Testis (tissue), 2 donors: ENCODE measurements at regions not wholly inside any gene's neighbourhood (a gene's known extent, or its start where the extent isn't known, plus 50 kb on each side); places are given as distances from the start of the nearest gene placed in this dataset.

Experiments
- POLR2A ChIP-seq: fragments of 450-650 bp; IDR thresholded peaks from one replicate; pipeline ENCODE4 v1.6.1; 2017; ENCODE audit warnings: antibody characterized with exemption, mild to moderate bottlenecking, moderate library complexity
- TF ChIP-seq, protein P1 (sequence below), 3 experiments: fragments of 450-650 bp in 2 of 3; fragments of 200-600 bp in 1 of 3; sonication (generic) in 1 of 3; IDR thresholded peaks; one replicate each; pipeline ENCODE4 v1.5.1; 2016 to 2019; ENCODE audit warnings: antibody characterized with exemption in 3 of 3, mild to moderate bottlenecking in 2 of 3, moderate library complexity in 1 of 3

DNA sequence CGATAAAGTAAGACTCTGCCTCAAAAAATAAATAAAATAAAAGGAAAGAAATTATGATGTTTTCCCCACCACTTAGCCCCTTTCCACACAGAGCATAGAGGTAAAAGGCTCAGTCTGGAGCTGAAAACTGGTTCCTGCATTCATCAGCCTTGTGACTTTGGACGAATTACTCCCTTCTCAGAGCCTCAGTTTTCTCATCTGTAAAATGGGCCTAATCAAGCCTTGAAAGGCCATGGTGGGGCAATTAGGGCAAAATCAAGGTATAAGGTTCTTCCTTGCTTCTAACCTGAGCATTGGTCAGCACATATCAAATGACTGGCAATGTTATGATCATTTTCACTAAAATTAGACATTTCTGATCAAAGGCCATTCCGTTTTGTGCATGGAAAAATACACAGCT lies 417.7 kb downstream of the MN1 start:
- TF ChIP-seq, protein P1, sequence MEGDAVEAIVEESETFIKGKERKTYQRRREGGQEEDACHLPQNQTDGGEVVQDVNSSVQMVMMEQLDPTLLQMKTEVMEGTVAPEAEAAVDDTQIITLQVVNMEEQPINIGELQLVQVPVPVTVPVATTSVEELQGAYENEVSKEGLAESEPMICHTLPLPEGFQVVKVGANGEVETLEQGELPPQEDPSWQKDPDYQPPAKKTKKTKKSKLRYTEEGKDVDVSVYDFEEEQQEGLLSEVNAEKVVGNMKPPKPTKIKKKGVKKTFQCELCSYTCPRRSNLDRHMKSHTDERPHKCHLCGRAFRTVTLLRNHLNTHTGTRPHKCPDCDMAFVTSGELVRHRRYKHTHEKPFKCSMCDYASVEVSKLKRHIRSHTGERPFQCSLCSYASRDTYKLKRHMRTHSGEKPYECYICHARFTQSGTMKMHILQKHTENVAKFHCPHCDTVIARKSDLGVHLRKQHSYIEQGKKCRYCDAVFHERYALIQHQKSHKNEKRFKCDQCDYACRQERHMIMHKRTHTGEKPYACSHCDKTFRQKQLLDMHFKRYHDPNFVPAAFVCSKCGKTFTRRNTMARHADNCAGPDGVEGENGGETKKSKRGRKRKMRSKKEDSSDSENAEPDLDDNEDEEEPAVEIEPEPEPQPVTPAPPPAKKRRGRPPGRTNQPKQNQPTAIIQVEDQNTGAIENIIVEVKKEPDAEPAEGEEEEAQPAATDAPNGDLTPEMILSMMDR (IDR thresholded peaks at IDR 0.05), result no peak
- TF ChIP-seq POLR2A, result no peak
